B cell (primary cell): ENCODE measurements at regions not wholly inside any gene's neighbourhood (a gene's known extent, or its start where the extent isn't known, plus 50 kb on each side); places are given as distances from the start of the nearest gene placed in this dataset.

Source experiments
- ATAC-seq: fragments of 200-7000 bp; cut with Tn5 transposase; one replicate; pipeline ENCODE4 v1.10.0; 2021; ENCODE audit warnings: low read depth, mild to moderate bottlenecking, moderate number of reproducible peaks, moderate library complexity
- CTCF ChIA-PET: fragments of 350-600 bp; sonication (Branson Sonifier 250); formaldehyde crosslinking; loops from one replicate; lab custom pipeline; 2021; ENCODE audit warnings: antibody characterized with exemption, inconsistent platforms; lab: Charles Lee
- POLR2A ChIA-PET: fragments of 350-600 bp; sonication (Branson Sonifier 250); formaldehyde crosslinking; loops from one replicate; lab custom pipeline; 2021; ENCODE audit warnings: antibody characterized with exemption; lab: Charles Lee
- DNase-seq: peaks from one replicate; pipeline ENCODE4 v3.0.0; 2013
- H2AFZ ChIP-seq: 2 replicates; pipeline ENCODE4 v1.6.1; 2012; ENCODE audit warnings: mild to moderate bottlenecking, low read depth, low read length; ENCODE audit not compliant: insufficient read depth, poor library complexity, severe bottlenecking
- H3K27ac ChIP-seq, 2 donors: 1 replicate in 1 of 2; 2 replicates in 1 of 2; pipeline ENCODE4 v1.5.1; 2012 to 2013; ENCODE audit warnings: low read length in 2 of 2, mild to moderate bottlenecking in 2 of 2, moderate library complexity in 1 of 2
- H3K27me3 ChIP-seq, 4 experiments: fragments of 200-600 bp in 1 of 4; sonication (generic) in 1 of 4; replicated peaks in 1 of 4; 1 replicate in 2 of 4; 2 replicates in 2 of 4; pipeline versions ENCODE4 v1.6.1 to v1.7.0; 2013 to 2016; ENCODE audit warnings: low read length in 3 of 4, mild to moderate bottlenecking in 2 of 4, mixed read lengths in 1 of 4, moderate library complexity in 1 of 4; ENCODE audit not compliant: insufficient read depth in 4 of 4, control insufficient read depth in 3 of 4; ENCODE audit errors: control extremely low read depth in 1 of 4
- H3K36me3 ChIP-seq, 2 experiments: replicated peaks in 1 of 2; 1 replicate in 1 of 2; 2 replicates in 1 of 2; pipeline versions ENCODE4 v1.6.1 to v1.7.1; 2013; ENCODE audit warnings: low read length in 1 of 2; ENCODE audit not compliant: insufficient read depth in 2 of 2, control insufficient read depth in 1 of 2; ENCODE audit errors: control extremely low read depth in 1 of 2, extremely low read depth in 1 of 2
- H3K4me1 ChIP-seq, 2 donors: fragments of 200-600 bp in 1 of 2; sonication (generic) in 1 of 2; 1 replicate in 1 of 2; 2 replicates in 1 of 2; pipeline versions ENCODE4 v1.5.1 to v1.6.1; 2013 to 2017; ENCODE audit warnings: low read length in 2 of 2; ENCODE audit not compliant: control insufficient read depth in 2 of 2, insufficient read depth in 2 of 2
- H3K4me2 ChIP-seq: replicated peaks from 2 replicates; pipeline ENCODE3; 2012; ENCODE audit warnings: mild to moderate bottlenecking, low read depth, low read length; ENCODE audit not compliant: poor library complexity, severe bottlenecking
- H3K4me3 ChIP-seq, 5 experiments: fragments of 200-600 bp in 1 of 5; sonication (generic) in 1 of 5; 1 replicate in 3 of 5; 2 replicates in 2 of 5; pipeline versions ENCODE4 v1.5.1 to v1.7.0; 2011 to 2016; ENCODE audit warnings: low read length in 4 of 5, mild to moderate bottlenecking in 4 of 5, low read depth in 2 of 5, control low read depth in 1 of 5, moderate library complexity in 1 of 5; ENCODE audit not compliant: insufficient read depth in 1 of 5; ENCODE audit errors: control extremely low read depth in 1 of 5, extremely low read depth in 1 of 5
- H3K79me2 ChIP-seq: fragments of 200-600 bp; sonication (generic); one replicate; pipeline ENCODE4 v1.6.0; 2016; ENCODE audit warnings: low read length; ENCODE audit not compliant: control insufficient read depth, insufficient read depth
- H3K9ac ChIP-seq: fragments of 200-600 bp; sonication (generic); 2 replicates; pipeline ENCODE4 v1.6.1; 2017; ENCODE audit warnings: mild to moderate bottlenecking, low read length, moderate library complexity
- H3K9me3 ChIP-seq, 3 donors: one replicate each; pipeline versions ENCODE4 v1.6.1 to v1.7.1; 2013; ENCODE audit warnings: low read length in 2 of 3; ENCODE audit not compliant: control insufficient read depth in 2 of 3, insufficient read depth in 1 of 3; ENCODE audit errors: control extremely low read depth in 1 of 3
- H4K20me1 ChIP-seq: 2 replicates; pipeline ENCODE4 v1.6.0; 2012; ENCODE audit warnings: mild to moderate bottlenecking, low read length; ENCODE audit not compliant: insufficient read depth, control insufficient read depth, poor library complexity, severe bottlenecking
- H3K27ac Mint-ChIP-seq: one replicate; pipeline ENCODE4 v1.8.0; 2021; ENCODE audit warnings: mixed read lengths
- H3K27me3 Mint-ChIP-seq: one replicate; pipeline ENCODE4 v1.8.0; 2021; ENCODE audit warnings: mixed read lengths
- H3K4me1 Mint-ChIP-seq: one replicate; pipeline ENCODE4 v1.8.0; 2021; ENCODE audit warnings: mixed read lengths
- H3K4me3 Mint-ChIP-seq: one replicate; pipeline ENCODE4 v1.8.0; 2021; ENCODE audit warnings: mixed read lengths
- H3K9me3 Mint-ChIP-seq: one replicate; pipeline ENCODE4 v1.8.0; 2022; ENCODE audit warnings: mixed read lengths; ENCODE audit not compliant: insufficient read depth
- EZH2 ChIP-seq: IDR thresholded peaks from 2 replicates; pipeline ENCODE4 v1.6.1; 2012; ENCODE audit warnings: borderline replicate concordance, low read depth, mild to moderate bottlenecking, moderate library complexity, low read length; ENCODE audit not compliant: insufficient read depth, poor library complexity, severe bottlenecking
- WGBS: methylation state at CpG from one replicate; pipeline ENCODE4 v1.1.5; 2013; ENCODE audit warnings: missing lambda C conversion rate; ENCODE audit not compliant: insufficient coverage; 5-methylcytosine and 5-hydroxymethylcytosine counted together
- intact Hi-C: fragments of 100-400 bp; cut with micrococcal nuclease; formaldehyde crosslinking; loops from one replicate; pipeline ENCODE4 v1.10.0; 2022
- TF ChIP-seq, protein P1 (sequence below): fragments of 200-600 bp; IDR thresholded peaks from one replicate; pipeline ENCODE4 v1.8.0; 2022; ENCODE audit warnings: antibody characterized with exemption, mild to moderate bottlenecking

DNA sequence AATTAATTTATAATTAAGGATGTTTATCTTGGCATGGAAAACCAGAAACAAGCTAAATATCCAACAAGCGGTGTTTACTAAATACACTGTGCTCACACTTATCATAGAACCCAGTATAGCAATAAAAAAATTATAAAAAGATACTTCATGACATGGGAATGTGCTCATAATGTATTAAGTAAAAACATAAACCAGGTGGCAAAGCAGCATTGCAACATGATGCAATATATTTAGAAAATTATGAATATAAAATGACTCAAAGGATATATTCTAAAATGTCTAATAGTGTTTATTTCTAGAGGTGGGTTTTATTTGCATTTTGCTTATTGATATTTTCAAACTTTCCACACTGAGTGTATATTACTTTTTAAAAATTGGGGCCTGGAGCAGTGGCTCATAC, 84.4 kb upstream of the ATL2 start:
- H3K9me3 ChIP-seq = no peaks in the 10 kb centered on the region
- H3K4me2 ChIP-seq = no peak overlapping the region
- no peaks in the 10 kb centered on the region for H3K36me3 ChIP-seq
- H3K79me2 ChIP-seq = no peaks in the 10 kb centered on the region
- no peak overlapping the region for H3K27ac Mint-ChIP-seq
- TF ChIP-seq, protein P1, sequence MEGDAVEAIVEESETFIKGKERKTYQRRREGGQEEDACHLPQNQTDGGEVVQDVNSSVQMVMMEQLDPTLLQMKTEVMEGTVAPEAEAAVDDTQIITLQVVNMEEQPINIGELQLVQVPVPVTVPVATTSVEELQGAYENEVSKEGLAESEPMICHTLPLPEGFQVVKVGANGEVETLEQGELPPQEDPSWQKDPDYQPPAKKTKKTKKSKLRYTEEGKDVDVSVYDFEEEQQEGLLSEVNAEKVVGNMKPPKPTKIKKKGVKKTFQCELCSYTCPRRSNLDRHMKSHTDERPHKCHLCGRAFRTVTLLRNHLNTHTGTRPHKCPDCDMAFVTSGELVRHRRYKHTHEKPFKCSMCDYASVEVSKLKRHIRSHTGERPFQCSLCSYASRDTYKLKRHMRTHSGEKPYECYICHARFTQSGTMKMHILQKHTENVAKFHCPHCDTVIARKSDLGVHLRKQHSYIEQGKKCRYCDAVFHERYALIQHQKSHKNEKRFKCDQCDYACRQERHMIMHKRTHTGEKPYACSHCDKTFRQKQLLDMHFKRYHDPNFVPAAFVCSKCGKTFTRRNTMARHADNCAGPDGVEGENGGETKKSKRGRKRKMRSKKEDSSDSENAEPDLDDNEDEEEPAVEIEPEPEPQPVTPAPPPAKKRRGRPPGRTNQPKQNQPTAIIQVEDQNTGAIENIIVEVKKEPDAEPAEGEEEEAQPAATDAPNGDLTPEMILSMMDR = no peak
- no peak for TF ChIP-seq EZH2
- H3K4me1 Mint-ChIP-seq = no peaks in the 10 kb centered on the region
- CTCF ChIA-PET = interaction anchor here (1.2 kb wide), 1 partner anchor 33 kb away, joined by 3 read pairs; no protein-coding TSS in a partner anchor
- H4K20me1 ChIP-seq = no peaks in the 10 kb centered on the region
- H3K9ac ChIP-seq = no peak overlapping the region
- intact Hi-C loops = no loop called here
- DNase-seq (no peak), ATAC-seq (no peak)
- no peak overlapping the region for H3K27ac ChIP-seq
- no peak overlapping the region for H2AFZ ChIP-seq
- H3K4me3 ChIP-seq = no peak overlapping the region
- H3K4me3 Mint-ChIP-seq = no peak overlapping the region
- H3K27me3 ChIP-seq = peaks cover 0 to 4% (median 0%) of the 10 kb centered on the region in 4 experiments
- H3K27me3 Mint-ChIP-seq = peaks cover 35% of the 10 kb centered on the region
- no peaks in the 10 kb centered on the region for H3K4me1 ChIP-seq
- POLR2A ChIA-PET = no interaction called here
- no CpG with 5 or more reads among the region's 1 CpG for WGBS
- no peaks in the 10 kb centered on the region for H3K9me3 Mint-ChIP-seq

DNA sequence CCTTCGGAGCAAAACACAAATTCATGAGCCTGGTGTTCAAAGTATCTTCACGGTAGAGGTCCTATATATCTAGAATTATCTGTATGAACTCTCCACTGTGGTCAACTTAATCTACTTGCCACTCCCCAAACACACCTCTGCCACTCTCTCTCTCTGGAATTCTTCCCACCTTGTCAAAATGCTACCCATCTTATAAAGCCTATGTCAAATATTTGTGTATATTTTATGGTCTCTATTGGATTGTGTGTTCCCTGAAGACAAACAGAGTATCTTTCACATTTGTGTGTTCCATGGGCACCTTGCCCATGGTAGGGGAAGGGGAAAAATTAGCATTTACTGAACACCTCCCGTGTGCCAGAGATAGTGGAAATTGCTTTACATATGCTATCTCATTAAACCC, 83.2 kb upstream of the ATL2 start:
- no peaks in the 10 kb centered on the region for H3K4me1 Mint-ChIP-seq
- Histone ChIP-seq H2AFZ (no peak overlapping the region), H3K4me1 (no peaks in the 10 kb centered on the region), H3K79me2 (no peaks in the 10 kb centered on the region), H3K9ac (no peak overlapping the region), H4K20me1 (no peaks in the 10 kb centered on the region), H3K27me3 (peaks cover 0 to 4% (median 0%) of the 10 kb centered on the region in 4 experiments), H3K4me2 (no peak overlapping the region), H3K36me3 (no peaks in the 10 kb centered on the region), H3K9me3 (no peaks in the 10 kb centered on the region), H3K27ac (no peak overlapping the region), H3K4me3 (no peak overlapping the region)
- ChIA-PET CTCF (interaction anchor here (1.2 kb wide), 1 partner anchor 34 kb away, joined by 3 read pairs; no protein-coding TSS in a partner anchor), POLR2A (no interaction called here)
- intact Hi-C loops = no loop called here
- H3K4me3 Mint-ChIP-seq = no peak overlapping the region
- no CpG with 5 or more reads among the region's 3 CpGs for WGBS
- H3K27ac Mint-ChIP-seq = no peak overlapping the region
- H3K9me3 Mint-ChIP-seq = no peaks in the 10 kb centered on the region
- peaks cover 41% of the 10 kb centered on the region for H3K27me3 Mint-ChIP-seq
- TF ChIP-seq, protein P1 = no peak
- no peak for TF ChIP-seq EZH2
- DNase-seq (no peak), ATAC-seq (no peak)
